ENCODE measurements at regions not wholly inside any gene's neighbourhood (a gene's known extent, or its start where the extent isn't known, plus 50 kb on each side); places are given as distances from the start of the nearest gene placed in this dataset.

DNA sequence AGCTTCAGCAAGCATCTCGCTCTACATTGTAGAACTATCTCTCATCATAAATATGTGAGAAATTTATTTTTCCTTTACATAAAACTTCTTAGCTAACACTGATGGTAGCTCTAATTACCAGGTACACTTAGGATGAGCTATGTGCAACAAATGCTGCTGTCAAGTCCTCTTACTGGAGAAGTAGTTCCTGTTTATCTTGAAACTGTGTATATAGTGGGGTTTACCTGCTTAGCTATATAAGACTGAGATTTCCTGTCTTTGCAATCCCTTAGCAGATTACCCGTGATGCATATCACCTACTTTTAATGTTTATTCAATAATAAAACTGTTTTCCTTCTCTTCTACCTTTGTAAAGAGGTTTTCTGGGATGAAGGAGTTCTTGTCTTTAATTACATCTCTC is 98.0 kb upstream of the USP15 start:
- TF ChIP-seq POLR2A (IDR thresholded peaks at IDR 0.05) (no peak), POLR2AphosphoS5 (IDR thresholded peaks at IDR 0.05) (no peak)
- TF ChIP-seq, protein P1, sequence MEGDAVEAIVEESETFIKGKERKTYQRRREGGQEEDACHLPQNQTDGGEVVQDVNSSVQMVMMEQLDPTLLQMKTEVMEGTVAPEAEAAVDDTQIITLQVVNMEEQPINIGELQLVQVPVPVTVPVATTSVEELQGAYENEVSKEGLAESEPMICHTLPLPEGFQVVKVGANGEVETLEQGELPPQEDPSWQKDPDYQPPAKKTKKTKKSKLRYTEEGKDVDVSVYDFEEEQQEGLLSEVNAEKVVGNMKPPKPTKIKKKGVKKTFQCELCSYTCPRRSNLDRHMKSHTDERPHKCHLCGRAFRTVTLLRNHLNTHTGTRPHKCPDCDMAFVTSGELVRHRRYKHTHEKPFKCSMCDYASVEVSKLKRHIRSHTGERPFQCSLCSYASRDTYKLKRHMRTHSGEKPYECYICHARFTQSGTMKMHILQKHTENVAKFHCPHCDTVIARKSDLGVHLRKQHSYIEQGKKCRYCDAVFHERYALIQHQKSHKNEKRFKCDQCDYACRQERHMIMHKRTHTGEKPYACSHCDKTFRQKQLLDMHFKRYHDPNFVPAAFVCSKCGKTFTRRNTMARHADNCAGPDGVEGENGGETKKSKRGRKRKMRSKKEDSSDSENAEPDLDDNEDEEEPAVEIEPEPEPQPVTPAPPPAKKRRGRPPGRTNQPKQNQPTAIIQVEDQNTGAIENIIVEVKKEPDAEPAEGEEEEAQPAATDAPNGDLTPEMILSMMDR (IDR thresholded peaks at IDR 0.05) = no peak

All from sigmoid colon (tissue), 4 donors.